Adipocyte (in vitro differentiated cells): ENCODE measurements at regions not wholly inside any gene's neighbourhood (a gene's known extent, or its start where the extent isn't known, plus 50 kb on each side); places are given as distances from the start of the nearest gene placed in this dataset.

ENCODE experiments used
- DNase-seq: peaks from one replicate; pipeline ENCODE4 v3.0.0-alpha.2; 2015; ENCODE audit warnings: low read depth
- H3K27me3 ChIP-seq: replicated peaks from 2 replicates; pipeline ENCODE4 v1.7.0; 2013; ENCODE audit warnings: mild to moderate bottlenecking, low read length, moderate library complexity; ENCODE audit not compliant: control insufficient read depth, insufficient read depth
- H3K36me3 ChIP-seq: 2 replicates; pipeline ENCODE4 v1.7.0; 2013; ENCODE audit warnings: low read length, mild to moderate bottlenecking, moderate library complexity; ENCODE audit not compliant: control insufficient read depth, insufficient read depth, severe bottlenecking
- H3K4me1 ChIP-seq: 2 replicates; pipeline ENCODE4 v1.7.0; 2013; ENCODE audit warnings: mild to moderate bottlenecking, low read length, moderate library complexity; ENCODE audit not compliant: control insufficient read depth, insufficient read depth
- H3K4me3 ChIP-seq: 2 replicates; pipeline ENCODE4 v1.7.0; 2013; ENCODE audit warnings: mild to moderate bottlenecking, low read length, moderate library complexity
- H3K9ac ChIP-seq: 2 replicates; pipeline ENCODE4 v1.7.0; 2013; ENCODE audit warnings: mild to moderate bottlenecking, low read length, moderate library complexity
- H3K9me3 ChIP-seq: 2 replicates; pipeline ENCODE4 v1.7.0; 2013; ENCODE audit warnings: mild to moderate bottlenecking, low read length, moderate library complexity; ENCODE audit not compliant: control insufficient read depth

DNA sequence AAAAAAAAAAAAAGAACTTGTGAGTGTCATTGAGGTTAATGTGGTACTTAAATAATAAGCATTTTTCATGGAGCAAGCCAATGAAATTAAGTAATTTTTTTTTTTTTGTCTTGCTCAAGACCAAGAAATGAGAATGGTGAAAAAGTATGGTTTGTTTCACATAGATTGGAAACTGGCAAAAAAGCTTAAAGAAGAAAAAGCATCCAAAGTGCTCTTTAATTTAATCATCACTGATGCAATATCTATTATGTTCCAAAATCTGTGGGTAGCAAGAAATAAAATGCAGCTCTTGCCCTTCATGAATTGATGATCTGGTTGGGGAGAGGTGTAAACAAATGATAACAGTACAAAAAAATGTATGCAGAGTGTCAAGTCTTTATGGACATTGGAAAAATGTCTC is 980.6 kb downstream of the REEP3 start:
- Histone ChIP-seq H3K36me3 (no peaks in the 10 kb centered on the region), H3K27me3 (no peaks in the 10 kb centered on the region), H3K9ac (no peak overlapping the region), H3K4me1 (no peaks in the 10 kb centered on the region), H3K4me3 (no peak overlapping the region), H3K9me3 (peaks cover 8% of the 10 kb centered on the region)
- no peak for DNase-seq

DNA sequence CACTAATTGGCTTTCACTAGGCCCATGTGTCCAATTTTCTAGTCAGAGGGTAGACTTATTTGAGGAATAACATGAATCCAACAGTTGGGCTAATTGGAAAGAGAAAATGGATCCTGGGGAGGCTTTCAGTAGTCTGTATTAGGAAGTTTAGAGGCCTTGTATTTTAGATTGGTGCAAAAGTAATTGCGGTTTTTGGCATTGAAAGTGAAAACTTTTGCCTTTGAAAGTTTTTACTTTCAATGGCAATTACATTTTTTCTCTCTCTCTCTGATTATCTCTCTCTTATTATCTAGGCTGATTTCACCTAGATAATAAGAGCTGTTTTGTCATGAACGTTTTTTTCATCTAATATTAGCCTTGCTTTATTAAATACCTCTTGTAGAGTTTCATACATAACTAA is 981.7 kb downstream of the REEP3 start:
- Histone ChIP-seq H3K9ac (no peak overlapping the region), H3K9me3 (peaks cover 8% of the 10 kb centered on the region), H3K4me1 (no peaks in the 10 kb centered on the region), H3K27me3 (no peaks in the 10 kb centered on the region), H3K36me3 (no peaks in the 10 kb centered on the region), H3K4me3 (no peak overlapping the region)
- DNase-seq: no peak

DNA sequence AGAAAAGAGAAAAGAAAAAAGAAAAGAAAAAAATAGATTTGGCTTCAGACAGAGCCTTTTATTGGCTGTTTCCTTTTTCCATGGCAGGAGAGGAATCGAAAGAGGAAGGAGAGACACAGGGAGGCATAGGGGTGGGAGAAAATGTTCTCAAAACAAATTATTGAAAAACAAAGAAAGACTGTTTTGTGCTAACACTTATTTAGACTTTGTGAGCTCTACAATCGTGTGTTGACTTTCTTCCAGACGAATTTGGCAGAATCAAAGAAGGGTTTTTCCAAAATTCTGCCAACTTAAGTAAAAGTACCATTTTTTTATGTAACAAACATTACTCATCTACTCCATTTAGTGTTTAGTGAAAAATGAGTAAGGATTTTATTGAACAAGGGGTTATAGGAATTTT is 982.2 kb downstream of the REEP3 start:
- Histone ChIP-seq H3K27me3 (no peaks in the 10 kb centered on the region), H3K4me3 (no peak overlapping the region), H3K4me1 (no peaks in the 10 kb centered on the region), H3K9me3 (peaks cover 8% of the 10 kb centered on the region), H3K36me3 (no peaks in the 10 kb centered on the region), H3K9ac (no peak overlapping the region)
- DNase-seq: no peak

DNA sequence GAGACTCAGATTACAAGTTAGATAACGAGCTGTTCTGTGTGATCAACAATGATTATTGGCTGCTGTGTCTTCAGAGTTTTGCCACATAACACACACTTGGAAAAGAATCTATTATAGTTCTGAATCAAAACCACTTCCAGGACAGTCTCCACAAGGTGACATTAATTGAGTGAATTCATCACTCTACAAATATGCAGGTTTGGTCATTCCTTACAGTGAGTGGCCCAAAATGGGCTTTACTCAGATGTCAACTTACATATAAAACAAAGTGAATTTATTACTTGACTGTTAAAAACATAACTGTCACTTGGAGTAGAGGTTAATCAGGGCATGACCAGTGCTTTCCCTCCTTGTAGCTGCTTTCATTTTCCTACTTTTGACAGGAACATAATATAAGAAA is 984.3 kb downstream of the REEP3 start:
- no peaks in the 10 kb centered on the region for H3K36me3 ChIP-seq
- no peak overlapping the region for H3K9ac ChIP-seq
- no peak overlapping the region for H3K4me3 ChIP-seq
- H3K4me1 ChIP-seq: no peaks in the 10 kb centered on the region
- H3K9me3 ChIP-seq: no peaks in the 10 kb centered on the region
- no peak for DNase-seq
- no peaks in the 10 kb centered on the region for H3K27me3 ChIP-seq

DNA sequence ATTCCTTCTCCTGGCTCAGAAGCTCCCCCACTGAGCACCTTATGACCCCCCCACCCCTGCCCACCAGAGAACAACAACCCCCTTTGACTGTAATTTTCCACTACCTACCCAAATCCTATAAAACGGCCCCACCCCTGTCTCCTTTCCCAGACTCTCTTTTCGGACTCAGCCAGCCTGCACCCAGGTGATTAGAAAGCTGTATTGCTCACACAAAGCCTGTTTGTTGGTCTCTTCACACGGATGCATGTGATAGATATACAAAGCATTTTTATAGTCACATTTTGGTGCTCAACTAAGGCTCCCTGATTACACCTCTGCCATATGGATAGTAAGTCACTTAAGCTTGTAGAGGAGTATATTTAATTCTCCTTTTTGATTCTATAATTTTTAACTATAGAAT is 985.8 kb downstream of the REEP3 start:
- no peak for DNase-seq
- H3K36me3 ChIP-seq: no peaks in the 10 kb centered on the region
- no peaks in the 10 kb centered on the region for H3K4me1 ChIP-seq
- no peaks in the 10 kb centered on the region for H3K9me3 ChIP-seq
- no peaks in the 10 kb centered on the region for H3K27me3 ChIP-seq
- H3K4me3 ChIP-seq: no peak overlapping the region
- H3K9ac ChIP-seq: no peak overlapping the region

DNA sequence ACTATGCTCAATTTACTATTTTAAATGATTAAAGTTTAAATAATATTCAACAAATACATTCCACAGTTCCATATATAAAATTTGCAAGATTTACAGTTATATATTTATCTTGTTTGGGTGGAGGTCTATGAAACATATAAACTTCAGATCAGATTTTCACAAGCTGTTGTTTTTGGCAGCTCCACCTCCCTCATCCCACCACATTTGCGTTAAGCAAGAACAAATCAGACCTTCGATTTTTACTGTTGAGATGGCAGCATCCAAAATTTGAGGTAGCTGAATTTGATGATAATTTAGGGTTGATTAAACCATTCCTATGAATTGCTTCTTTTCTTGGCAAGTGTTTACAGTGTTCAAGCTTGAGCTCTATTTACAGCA is 986.4 kb downstream of the REEP3 start:
- H3K27me3 ChIP-seq: no peaks in the 10 kb centered on the region
- no peaks in the 10 kb centered on the region for H3K9me3 ChIP-seq
- no peaks in the 10 kb centered on the region for H3K36me3 ChIP-seq
- no peak for DNase-seq
- no peak overlapping the region for H3K4me3 ChIP-seq
- H3K4me1 ChIP-seq: no peaks in the 10 kb centered on the region
- no peak overlapping the region for H3K9ac ChIP-seq

DNA sequence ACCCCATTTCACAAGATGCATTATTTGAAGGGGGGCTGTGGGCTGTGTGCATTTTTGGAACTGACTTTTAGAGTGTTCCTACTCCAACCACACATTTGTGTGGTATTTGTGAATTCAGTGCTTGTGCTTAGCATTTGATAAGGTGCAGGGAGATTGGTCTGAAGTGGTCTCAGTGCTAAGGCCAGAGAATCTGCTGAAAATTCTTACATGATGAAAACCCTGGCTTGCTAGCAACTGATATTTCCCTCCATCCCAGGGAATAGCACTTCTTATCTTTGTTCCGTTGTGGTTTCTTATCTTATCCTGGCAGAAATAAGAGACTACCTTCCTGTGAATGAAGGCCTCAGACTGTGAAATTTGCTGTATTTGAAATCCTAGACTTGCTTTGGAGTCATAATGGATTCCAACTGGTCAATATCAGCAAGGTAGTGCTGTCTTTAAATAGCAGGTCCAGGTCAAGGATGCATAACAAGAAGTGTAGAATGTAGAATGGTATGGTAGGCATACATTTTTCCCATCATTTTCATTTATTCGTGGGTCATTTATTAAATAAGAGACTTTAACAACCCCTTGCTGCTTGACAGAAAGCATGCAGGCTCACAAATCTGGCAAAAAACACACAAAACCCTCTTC is 986.9 kb downstream of the REEP3 start:
- no peak for DNase-seq
- Histone ChIP-seq H3K27me3 (no peaks in the 10 kb centered on the region), H3K36me3 (no peaks in the 10 kb centered on the region), H3K9ac (no peak overlapping the region), H3K9me3 (no peaks in the 10 kb centered on the region), H3K4me1 (no peaks in the 10 kb centered on the region), H3K4me3 (no peak overlapping the region)

DNA sequence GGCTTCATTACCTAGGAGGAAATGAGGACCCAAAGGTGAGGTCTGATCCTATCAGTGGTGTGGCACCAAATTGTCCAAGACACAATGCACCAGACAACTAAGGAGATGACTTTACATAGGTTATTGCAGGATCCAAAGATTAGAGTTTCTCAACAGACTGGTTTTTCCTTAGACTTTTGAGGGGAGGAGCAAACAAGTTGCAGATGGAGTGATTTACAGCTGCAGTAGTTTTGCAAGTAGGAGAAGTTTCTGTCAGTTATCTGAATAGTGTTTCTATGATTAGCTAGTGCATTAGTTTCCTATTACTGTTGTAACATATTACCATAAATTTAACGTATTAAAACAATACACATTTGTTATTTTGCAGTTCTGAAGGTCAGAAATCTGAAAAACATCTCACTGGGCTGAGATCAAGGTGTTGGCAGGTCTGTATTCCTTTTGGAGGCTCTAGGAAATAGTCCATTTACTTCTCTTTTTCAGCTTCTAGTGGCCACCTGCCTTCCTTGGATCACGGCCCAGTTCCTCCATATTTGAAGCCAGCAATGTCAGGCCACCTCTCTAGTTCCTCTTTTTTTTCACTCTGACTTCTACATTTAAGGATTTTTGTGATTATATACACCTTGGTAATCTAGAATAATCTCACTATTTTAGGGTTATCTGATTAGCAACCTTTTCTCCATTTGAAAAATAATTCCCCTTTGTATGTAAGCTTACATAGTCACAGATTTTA is 994.9 kb downstream of the REEP3 start:
- Histone ChIP-seq H3K27me3 (no peaks in the 10 kb centered on the region), H3K9ac (no peak overlapping the region), H3K9me3 (no peaks in the 10 kb centered on the region), H3K4me3 (no peak overlapping the region), H3K36me3 (no peaks in the 10 kb centered on the region), H3K4me1 (no peaks in the 10 kb centered on the region)
- DNase-seq: no peak

DNA sequence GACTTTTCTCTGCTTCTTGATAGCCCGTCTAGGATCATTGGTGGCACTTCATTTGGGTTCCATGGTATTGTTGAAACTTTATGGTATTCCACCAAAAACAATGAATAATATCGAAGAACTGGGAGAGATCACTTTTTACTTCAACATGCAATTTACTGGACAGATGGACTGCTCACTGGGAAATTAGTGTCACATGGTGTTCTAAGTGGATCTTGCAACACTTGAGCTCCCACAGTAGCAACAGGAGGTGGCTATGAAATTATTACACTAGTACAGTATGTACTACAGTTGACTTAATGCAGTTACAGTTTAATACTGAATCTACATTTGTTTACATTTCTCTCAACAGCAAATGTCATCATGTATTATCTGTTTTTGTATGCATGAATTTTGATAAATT is 997.3 kb downstream of the REEP3 start:
- H3K4me3 ChIP-seq: no peak overlapping the region
- H3K9ac ChIP-seq: no peak overlapping the region
- no peak for DNase-seq
- no peaks in the 10 kb centered on the region for H3K4me1 ChIP-seq
- no peaks in the 10 kb centered on the region for H3K36me3 ChIP-seq
- H3K9me3 ChIP-seq: no peaks in the 10 kb centered on the region
- no peaks in the 10 kb centered on the region for H3K27me3 ChIP-seq

DNA sequence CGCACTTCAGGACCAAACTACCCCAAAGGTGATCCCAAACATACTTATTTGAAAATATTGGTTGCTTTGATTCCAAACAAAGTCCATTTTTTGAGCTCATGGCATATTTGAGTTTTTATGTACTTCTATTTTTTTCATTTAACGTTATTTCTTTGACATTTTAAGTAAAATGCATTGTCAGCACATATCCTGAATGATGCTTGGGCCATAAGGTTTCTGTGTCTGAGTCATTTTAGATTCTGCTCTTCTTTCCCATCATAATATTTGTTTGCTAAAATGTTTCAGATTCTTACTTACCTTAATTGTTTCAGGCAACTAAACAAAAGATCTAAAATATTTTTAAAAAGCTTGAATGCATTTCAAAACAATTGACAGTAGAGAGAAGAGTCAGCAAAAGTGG is 998.2 kb downstream of the REEP3 start:
- Histone ChIP-seq H3K9ac (no peak overlapping the region), H3K4me3 (no peak overlapping the region)

DNA sequence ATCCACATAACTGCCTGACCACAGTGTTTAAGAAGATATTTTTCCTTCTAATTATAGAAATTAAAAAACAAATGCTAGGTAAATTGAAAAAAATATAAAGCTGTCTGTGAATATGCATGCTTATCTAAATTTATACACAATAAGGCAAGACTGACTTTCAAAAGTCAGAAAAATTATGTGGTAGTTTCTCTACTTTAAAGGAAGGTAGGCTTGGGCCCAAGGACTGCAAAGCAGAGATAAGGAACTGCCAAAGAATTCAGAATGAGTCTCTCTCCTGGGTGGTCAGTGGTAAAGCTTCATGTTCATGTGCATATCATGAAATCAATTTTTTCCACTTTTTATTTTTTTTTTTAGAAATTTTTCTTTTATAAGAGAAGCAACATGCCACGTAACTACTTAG is 998.6 kb downstream of the REEP3 start:
- Histone ChIP-seq H3K4me1 (no peaks in the 10 kb centered on the region), H3K36me3 (no peaks in the 10 kb centered on the region), H3K27me3 (no peaks in the 10 kb centered on the region), H3K9me3 (no peaks in the 10 kb centered on the region), H3K9ac (no peak overlapping the region), H3K4me3 (no peak overlapping the region)
- DNase-seq: no peak

More for the DNA sequence above, 998.2 kb downstream of the REEP3 start:
- no peak for DNase-seq
- Histone ChIP-seq H3K4me1 (no peaks in the 10 kb centered on the region), H3K9me3 (no peaks in the 10 kb centered on the region), H3K36me3 (no peaks in the 10 kb centered on the region), H3K27me3 (no peaks in the 10 kb centered on the region)
